ENCODE measurements at regions not wholly inside any gene's neighbourhood (a gene's known extent, or its start where the extent isn't known, plus 50 kb on each side); places are given as distances from the start of the nearest gene placed in this dataset.

- no peak for TF ChIP-seq POLR2AphosphoS5 (IDR thresholded peaks at IDR 0.05)
- TF ChIP-seq, protein P1, sequence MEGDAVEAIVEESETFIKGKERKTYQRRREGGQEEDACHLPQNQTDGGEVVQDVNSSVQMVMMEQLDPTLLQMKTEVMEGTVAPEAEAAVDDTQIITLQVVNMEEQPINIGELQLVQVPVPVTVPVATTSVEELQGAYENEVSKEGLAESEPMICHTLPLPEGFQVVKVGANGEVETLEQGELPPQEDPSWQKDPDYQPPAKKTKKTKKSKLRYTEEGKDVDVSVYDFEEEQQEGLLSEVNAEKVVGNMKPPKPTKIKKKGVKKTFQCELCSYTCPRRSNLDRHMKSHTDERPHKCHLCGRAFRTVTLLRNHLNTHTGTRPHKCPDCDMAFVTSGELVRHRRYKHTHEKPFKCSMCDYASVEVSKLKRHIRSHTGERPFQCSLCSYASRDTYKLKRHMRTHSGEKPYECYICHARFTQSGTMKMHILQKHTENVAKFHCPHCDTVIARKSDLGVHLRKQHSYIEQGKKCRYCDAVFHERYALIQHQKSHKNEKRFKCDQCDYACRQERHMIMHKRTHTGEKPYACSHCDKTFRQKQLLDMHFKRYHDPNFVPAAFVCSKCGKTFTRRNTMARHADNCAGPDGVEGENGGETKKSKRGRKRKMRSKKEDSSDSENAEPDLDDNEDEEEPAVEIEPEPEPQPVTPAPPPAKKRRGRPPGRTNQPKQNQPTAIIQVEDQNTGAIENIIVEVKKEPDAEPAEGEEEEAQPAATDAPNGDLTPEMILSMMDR (IDR thresholded peaks at IDR 0.05), result no peak
- TF ChIP-seq POLR2A (IDR thresholded peaks at IDR 0.05; ENCODE audit: low read depth), result no peak
- TF ChIP-seq EP300 (IDR thresholded peaks at IDR 0.05), result no peak
Observed at GRCh38 chr5:56633950-56634349, 181.4 kb upstream of the MAP3K1 start.
